Neural cell (in vitro differentiated cells): ENCODE measurements at regions not wholly inside any gene's neighbourhood (a gene's known extent, or its start where the extent isn't known, plus 50 kb on each side); places are given as distances from the start of the nearest gene placed in this dataset.

ENCODE experiments used
- H2AFZ ChIP-seq: fragments of 200-600, 300-800 bp; sonication (generic), shearing (Covaris generic); 2 replicates; pipeline ENCODE4 v1.6.0; 2014; ENCODE audit warnings: low read depth, mild to moderate bottlenecking, antibody characterized with exemption, low read length, moderate library complexity
- H3F3A ChIP-seq: fragments of 200-600 bp; shearing (Covaris generic); 2 replicates; pipeline ENCODE4 v1.6.1; 2016; ENCODE audit warnings: mild to moderate bottlenecking, moderate library complexity, mixed read lengths, antibody characterized with exemption, low read length; ENCODE audit not compliant: insufficient read depth, poor library complexity, severe bottlenecking
- H3K27ac ChIP-seq: fragments of 200-600, 300-800 bp; sonication (generic), shearing (Covaris generic); 2 replicates; pipeline ENCODE4 v1.5.1; 2014; ENCODE audit warnings: mild to moderate bottlenecking, low read length, moderate library complexity
- H3K27me3 ChIP-seq: fragments of 300-800, 200-600 bp; sonication (generic), shearing (Covaris generic); 2 replicates; pipeline ENCODE4 v1.6.0; 2014; ENCODE audit warnings: mild to moderate bottlenecking, low read depth, low read length, moderate library complexity; ENCODE audit not compliant: insufficient read depth
- H3K36me3 ChIP-seq: fragments of 300-800, 200-600 bp; sonication (generic), shearing (Covaris generic); 2 replicates; pipeline ENCODE4 v1.5.1; 2014; ENCODE audit warnings: mild to moderate bottlenecking, antibody characterized with exemption, low read length, moderate library complexity; ENCODE audit not compliant: insufficient read depth
- H3K4me2 ChIP-seq: fragments of 300-800, 200-600 bp; sonication (generic), shearing (Covaris generic); 2 replicates; pipeline ENCODE4 v1.6.0; 2014; ENCODE audit warnings: mild to moderate bottlenecking, low read length
- H3K4me3 ChIP-seq: fragments of 300-800, 200-600 bp; sonication (generic), shearing (Covaris generic); 2 replicates; pipeline ENCODE4 v1.5.1; 2014; ENCODE audit warnings: mild to moderate bottlenecking, low read length, moderate library complexity
- H3K79me2 ChIP-seq: fragments of 200-600 bp; shearing (Covaris generic); replicated peaks from 2 replicates; pipeline ENCODE4 v1.6.0; 2014; ENCODE audit warnings: mild to moderate bottlenecking, low read length, moderate library complexity; ENCODE audit not compliant: insufficient read depth
- H3K9ac ChIP-seq: fragments of 300-800, 200-600 bp; sonication (generic), shearing (Covaris generic); 2 replicates; pipeline ENCODE4 v1.6.1; 2016; ENCODE audit warnings: mild to moderate bottlenecking, low read length, mixed read lengths
- H3K9me2 ChIP-seq: fragments of 200-600 bp; shearing (Covaris generic); 2 replicates; pipeline ENCODE4 v1.6.1; 2016; ENCODE audit warnings: mild to moderate bottlenecking, low read length, mixed read lengths; ENCODE audit not compliant: insufficient read depth
- H3K9me3 ChIP-seq: fragments of 200-600, 300-800 bp; sonication (generic), shearing (Covaris generic); 2 replicates; pipeline ENCODE4 v1.6.1; 2016; ENCODE audit warnings: mild to moderate bottlenecking, mixed run types, low read length, moderate library complexity, mixed read lengths
- H4K20me1 ChIP-seq: fragments of 200-600 bp; shearing (Covaris generic); 2 replicates; pipeline ENCODE4 v1.6.1; 2016; ENCODE audit warnings: mild to moderate bottlenecking, mixed run types; ENCODE audit not compliant: insufficient read depth
- EP300 ChIP-seq: fragments of 450-650 bp; conservative IDR thresholded peaks from 2 replicates; pipeline ENCODE4 v1.6.1; 2014; ENCODE audit warnings: antibody characterized with exemption, mild to moderate bottlenecking, moderate library complexity; ENCODE audit not compliant: poor library complexity, severe bottlenecking
- EZH2 ChIP-seq: fragments of 200-600, 300-800 bp; shearing (Covaris generic), sonication (generic); IDR thresholded peaks from 2 replicates; pipeline ENCODE4 v1.6.1; 2014; ENCODE audit warnings: antibody characterized with exemption, low read length, borderline replicate concordance, mild to moderate bottlenecking; ENCODE audit not compliant: insufficient read depth, poor library complexity, severe bottlenecking
- MXI1 ChIP-seq: fragments of 450-650 bp; conservative IDR thresholded peaks from 2 replicates; pipeline ENCODE4 v1.6.1; 2014; ENCODE audit warnings: antibody characterized with exemption, mild to moderate bottlenecking; ENCODE audit not compliant: poor library complexity, severe bottlenecking
- POLR2AphosphoS5 ChIP-seq: IDR thresholded peaks from 2 replicates; pipeline ENCODE4 v1.6.1; 2012
- RAD21 ChIP-seq: fragments of 450-650 bp; conservative IDR thresholded peaks from 2 replicates; pipeline ENCODE4 v1.6.1; 2014; ENCODE audit warnings: antibody characterized with exemption, mild to moderate bottlenecking, moderate library complexity
- SMC3 ChIP-seq: fragments of 450-650 bp; conservative IDR thresholded peaks from 2 replicates; pipeline ENCODE4 v1.6.1; 2014; ENCODE audit warnings: antibody characterized with exemption, mild to moderate bottlenecking, moderate library complexity; ENCODE audit not compliant: poor library complexity
- TAF1 ChIP-seq: IDR thresholded peaks from 2 replicates; pipeline ENCODE4 v1.6.1; 2012; ENCODE audit warnings: low read depth
- TF ChIP-seq, protein P1 (sequence below): fragments of 450-650 bp; IDR thresholded peaks from 2 replicates; pipeline ENCODE4 v1.5.1; 2014; ENCODE audit warnings: antibody characterized with exemption, mild to moderate bottlenecking, moderate library complexity; ENCODE audit not compliant: poor library complexity, severe bottlenecking
- TF ChIP-seq, protein P2 (sequence below): IDR thresholded peaks from 2 replicates; pipeline ENCODE4 v1.6.1; 2012; ENCODE audit warnings: borderline replicate concordance

DNA sequence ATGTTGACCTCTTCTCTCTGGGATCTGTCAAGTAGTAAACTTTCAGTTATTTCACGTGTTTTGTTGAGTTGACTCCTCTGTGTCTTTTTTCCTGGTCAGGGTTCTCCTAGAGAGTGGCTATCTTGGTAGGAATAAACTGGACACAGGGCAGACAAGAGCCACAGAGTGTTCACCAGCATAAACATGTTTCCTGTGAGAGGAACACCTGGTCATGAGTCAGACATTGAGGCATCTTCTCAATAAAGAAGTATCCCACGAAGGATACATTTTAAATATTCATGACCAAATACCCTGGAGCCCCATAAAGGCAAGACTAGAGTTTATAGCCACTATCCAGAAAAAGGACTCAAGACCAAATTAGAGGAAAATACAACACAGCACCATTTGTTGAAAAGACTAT, 269.7 kb upstream of the ZNF521 start:
- H3K4me2 ChIP-seq: no peak overlapping the region
- no peaks in the 10 kb centered on the region for H3K27me3 ChIP-seq
- TF ChIP-seq, protein P1, sequence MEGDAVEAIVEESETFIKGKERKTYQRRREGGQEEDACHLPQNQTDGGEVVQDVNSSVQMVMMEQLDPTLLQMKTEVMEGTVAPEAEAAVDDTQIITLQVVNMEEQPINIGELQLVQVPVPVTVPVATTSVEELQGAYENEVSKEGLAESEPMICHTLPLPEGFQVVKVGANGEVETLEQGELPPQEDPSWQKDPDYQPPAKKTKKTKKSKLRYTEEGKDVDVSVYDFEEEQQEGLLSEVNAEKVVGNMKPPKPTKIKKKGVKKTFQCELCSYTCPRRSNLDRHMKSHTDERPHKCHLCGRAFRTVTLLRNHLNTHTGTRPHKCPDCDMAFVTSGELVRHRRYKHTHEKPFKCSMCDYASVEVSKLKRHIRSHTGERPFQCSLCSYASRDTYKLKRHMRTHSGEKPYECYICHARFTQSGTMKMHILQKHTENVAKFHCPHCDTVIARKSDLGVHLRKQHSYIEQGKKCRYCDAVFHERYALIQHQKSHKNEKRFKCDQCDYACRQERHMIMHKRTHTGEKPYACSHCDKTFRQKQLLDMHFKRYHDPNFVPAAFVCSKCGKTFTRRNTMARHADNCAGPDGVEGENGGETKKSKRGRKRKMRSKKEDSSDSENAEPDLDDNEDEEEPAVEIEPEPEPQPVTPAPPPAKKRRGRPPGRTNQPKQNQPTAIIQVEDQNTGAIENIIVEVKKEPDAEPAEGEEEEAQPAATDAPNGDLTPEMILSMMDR: no peak
- no peak for TF ChIP-seq TAF1
- no peak for TF ChIP-seq RAD21
- TF ChIP-seq, protein P2, sequence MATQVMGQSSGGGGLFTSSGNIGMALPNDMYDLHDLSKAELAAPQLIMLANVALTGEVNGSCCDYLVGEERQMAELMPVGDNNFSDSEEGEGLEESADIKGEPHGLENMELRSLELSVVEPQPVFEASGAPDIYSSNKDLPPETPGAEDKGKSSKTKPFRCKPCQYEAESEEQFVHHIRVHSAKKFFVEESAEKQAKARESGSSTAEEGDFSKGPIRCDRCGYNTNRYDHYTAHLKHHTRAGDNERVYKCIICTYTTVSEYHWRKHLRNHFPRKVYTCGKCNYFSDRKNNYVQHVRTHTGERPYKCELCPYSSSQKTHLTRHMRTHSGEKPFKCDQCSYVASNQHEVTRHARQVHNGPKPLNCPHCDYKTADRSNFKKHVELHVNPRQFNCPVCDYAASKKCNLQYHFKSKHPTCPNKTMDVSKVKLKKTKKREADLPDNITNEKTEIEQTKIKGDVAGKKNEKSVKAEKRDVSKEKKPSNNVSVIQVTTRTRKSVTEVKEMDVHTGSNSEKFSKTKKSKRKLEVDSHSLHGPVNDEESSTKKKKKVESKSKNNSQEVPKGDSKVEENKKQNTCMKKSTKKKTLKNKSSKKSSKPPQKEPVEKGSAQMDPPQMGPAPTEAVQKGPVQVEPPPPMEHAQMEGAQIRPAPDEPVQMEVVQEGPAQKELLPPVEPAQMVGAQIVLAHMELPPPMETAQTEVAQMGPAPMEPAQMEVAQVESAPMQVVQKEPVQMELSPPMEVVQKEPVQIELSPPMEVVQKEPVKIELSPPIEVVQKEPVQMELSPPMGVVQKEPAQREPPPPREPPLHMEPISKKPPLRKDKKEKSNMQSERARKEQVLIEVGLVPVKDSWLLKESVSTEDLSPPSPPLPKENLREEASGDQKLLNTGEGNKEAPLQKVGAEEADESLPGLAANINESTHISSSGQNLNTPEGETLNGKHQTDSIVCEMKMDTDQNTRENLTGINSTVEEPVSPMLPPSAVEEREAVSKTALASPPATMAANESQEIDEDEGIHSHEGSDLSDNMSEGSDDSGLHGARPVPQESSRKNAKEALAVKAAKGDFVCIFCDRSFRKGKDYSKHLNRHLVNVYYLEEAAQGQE: no peak
- no peak overlapping the region for H3K9ac ChIP-seq
- H3K79me2 ChIP-seq: no peaks in the 10 kb centered on the region
- H2AFZ ChIP-seq: no peak overlapping the region
- no peak overlapping the region for H3K4me3 ChIP-seq
- no peaks in the 10 kb centered on the region for H4K20me1 ChIP-seq
- H3F3A ChIP-seq: no peaks in the 10 kb centered on the region
- no peaks in the 10 kb centered on the region for H3K9me2 ChIP-seq
- no peaks in the 10 kb centered on the region for H3K36me3 ChIP-seq
- no peak overlapping the region for H3K27ac ChIP-seq
- peaks cover 5% of the 10 kb centered on the region for H3K9me3 ChIP-seq

DNA sequence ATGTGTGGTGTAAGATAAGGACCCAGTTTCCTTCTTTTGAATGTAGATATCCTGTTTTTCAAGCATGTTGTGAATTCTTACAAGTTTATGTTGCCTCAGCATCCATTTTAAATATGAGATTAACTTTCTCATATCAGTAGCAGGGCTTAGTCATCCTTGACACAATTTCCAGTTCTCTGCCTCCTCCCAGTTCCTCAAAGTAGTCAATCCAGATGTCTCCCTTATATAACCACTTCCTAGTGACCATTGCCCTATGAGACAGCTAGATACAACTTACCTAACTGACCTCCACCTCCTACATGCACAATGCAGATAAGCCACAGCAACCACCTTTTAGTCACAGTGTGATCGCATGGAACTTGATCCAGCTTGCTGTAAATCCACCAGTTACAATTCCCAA, 269.2 kb upstream of the ZNF521 start:
- H3K36me3 ChIP-seq: no peaks in the 10 kb centered on the region
- H2AFZ ChIP-seq: no peak overlapping the region
- no peak overlapping the region for H3K4me2 ChIP-seq
- no peak overlapping the region for H3K27ac ChIP-seq
- H3K9me3 ChIP-seq: peaks cover 5% of the 10 kb centered on the region
- H3K9ac ChIP-seq: no peak overlapping the region
- H3K27me3 ChIP-seq: no peaks in the 10 kb centered on the region
- no peaks in the 10 kb centered on the region for H3F3A ChIP-seq
- TF ChIP-seq MXI1 (no peak), EZH2 (no peak), POLR2AphosphoS5 (no peak), TAF1 (no peak), RAD21 (no peak), EP300 (no peak), SMC3 (no peak)
- TF ChIP-seq, protein P2: no peak
- TF ChIP-seq, protein P1: no peak
- no peaks in the 10 kb centered on the region for H3K79me2 ChIP-seq
- H3K4me3 ChIP-seq: no peak overlapping the region
- H4K20me1 ChIP-seq: no peaks in the 10 kb centered on the region
- no peaks in the 10 kb centered on the region for H3K9me2 ChIP-seq
